HEK293 (cell line): ENCODE measurements at regions not wholly inside any gene's neighbourhood (a gene's known extent, or its start where the extent isn't known, plus 50 kb on each side); places are given as distances from the start of the nearest gene placed in this dataset.

ENCODE experiments used
- CTCF ChIA-PET: fragments of 350-600 bp; formaldehyde crosslinking; extraction: SDS; loops from one replicate; lab custom pipeline; 2021; ENCODE audit warnings: antibody characterized with exemption; lab: Yijun Ruan, JAX
- POLR2A ChIA-PET: fragments of 300-600 bp; formaldehyde crosslinking; extraction: SDS; loops from one replicate; lab custom pipeline; 2020; ENCODE audit warnings: antibody characterized with exemption, inconsistent platforms; lab: Yijun Ruan, JAX
- H3K27ac ChIP-seq: fragments of 200-500 bp; sonication (Bioruptor generic); 2 replicates; pipeline ENCODE4 v1.5.1; 2014; ENCODE audit warnings: low read depth, low read length, control low read depth, inconsistent platforms; ENCODE audit errors: extremely low read depth
- H3K36me3 ChIP-seq, 2 experiments: fragments of 200-500 bp in 1 of 2; sonication (Bioruptor generic) in 1 of 2; 1 replicate in 1 of 2; 2 replicates in 1 of 2; pipeline ENCODE4 v1.5.1; 2014 to 2017; ENCODE audit warnings: inconsistent platforms in 2 of 2, low read length in 2 of 2; ENCODE audit not compliant: control insufficient read depth in 2 of 2, insufficient read depth in 1 of 2
- H3K4me1 ChIP-seq: fragments of 200-500 bp; sonication (Bioruptor generic); 2 replicates; pipeline ENCODE4 v1.5.1; 2014; ENCODE audit warnings: mild to moderate bottlenecking, low read length, inconsistent platforms; ENCODE audit not compliant: control insufficient read depth, insufficient read depth
- H3K4me3 ChIP-seq: 2 replicates; pipeline ENCODE4 v1.5.1; 2011; ENCODE audit warnings: low read depth, mild to moderate bottlenecking, control low read depth, low read length, moderate library complexity
- H3K9me3 ChIP-seq: fragments of 200-500 bp; sonication (Bioruptor generic); 2 replicates; pipeline ENCODE4 v1.5.1; 2014; ENCODE audit warnings: low read depth, low read length, inconsistent platforms; ENCODE audit not compliant: control insufficient read depth, insufficient read depth
- GLI2 ChIP-seq: fragments of 450-650 bp; formaldehyde crosslinking; IDR thresholded peaks from 2 replicates; pipeline ENCODE4; 2017; ENCODE audit warnings: missing biosample characterization, missing genetic modification characterization, low read depth, borderline replicate concordance
- GLI4 ChIP-seq: fragments of 450-650 bp; formaldehyde crosslinking; IDR thresholded peaks from 2 replicates; pipeline ENCODE4 v1.5.1; 2016; ENCODE audit warnings: missing biosample characterization, missing genetic modification characterization
- HOXC10 ChIP-seq: sonication (generic); formaldehyde crosslinking; IDR thresholded peaks from 2 replicates; pipeline ENCODE4 v1.8.1; 2023; ENCODE audit warnings: mild to moderate bottlenecking, missing genetic modification reagents
- HOXD13 ChIP-seq: sonication (generic); formaldehyde crosslinking; IDR thresholded peaks from 2 replicates; pipeline ENCODE4 v1.8.0; 2022; ENCODE audit warnings: missing genetic modification reagents, borderline replicate concordance
- MYNN ChIP-seq: fragments of 450-650 bp; formaldehyde crosslinking; IDR thresholded peaks from 2 replicates; pipeline ENCODE4 v1.5.1; 2016; ENCODE audit warnings: missing biosample characterization, missing genetic modification characterization, borderline replicate concordance
- SP2 ChIP-seq: fragments of 450-650 bp; formaldehyde crosslinking; IDR thresholded peaks from 2 replicates; pipeline ENCODE4 v1.5.1; 2016; ENCODE audit warnings: missing biosample characterization, missing genetic modification characterization
- YY2 ChIP-seq: fragments of 450-650 bp; formaldehyde crosslinking; IDR thresholded peaks from 2 replicates; pipeline ENCODE4 v1.5.1; 2016; ENCODE audit warnings: missing biosample characterization, missing genetic modification characterization
- ZFP37 ChIP-seq: fragments of 450-650 bp; formaldehyde crosslinking; IDR thresholded peaks from 2 replicates; pipeline ENCODE4 v1.5.1; 2016; ENCODE audit warnings: missing biosample characterization, missing genetic modification characterization
- ZFP41 ChIP-seq: fragments of 450-650 bp; formaldehyde crosslinking; IDR thresholded peaks from 2 replicates; pipeline ENCODE4 v1.5.1; 2016; ENCODE audit warnings: missing biosample characterization, missing genetic modification characterization, borderline replicate concordance
- ZNF112 ChIP-seq: fragments of 450-650 bp; formaldehyde crosslinking; IDR thresholded peaks from 2 replicates; pipeline ENCODE4 v1.5.0; 2017; ENCODE audit warnings: missing biosample characterization, missing genetic modification characterization
- ZNF132 ChIP-seq: fragments of 450-650 bp; formaldehyde crosslinking; IDR thresholded peaks from 2 replicates; pipeline ENCODE4 v1.5.1; 2017; ENCODE audit warnings: missing biosample characterization, missing genetic modification characterization, borderline replicate concordance
- ZNF133 ChIP-seq: fragments of 450-650 bp; formaldehyde crosslinking; IDR thresholded peaks from 2 replicates; pipeline ENCODE4 v1.5.1; 2016; ENCODE audit warnings: missing biosample characterization, missing genetic modification characterization
- ZNF157 ChIP-seq: fragments of 450-650 bp; formaldehyde crosslinking; IDR thresholded peaks from 2 replicates; pipeline ENCODE4 v1.5.1; 2016; ENCODE audit warnings: missing biosample characterization, missing genetic modification characterization
- ZNF174 ChIP-seq: fragments of 450-650 bp; formaldehyde crosslinking; IDR thresholded peaks from 2 replicates; pipeline ENCODE4 v1.5.0; 2017; ENCODE audit warnings: missing biosample characterization, mild to moderate bottlenecking, missing genetic modification characterization
- ZNF184 ChIP-seq: fragments of 450-650 bp; IDR thresholded peaks from 2 replicates; pipeline ENCODE4 v1.5.1; 2018; ENCODE audit warnings: missing biosample characterization, mild to moderate bottlenecking, missing genetic modification characterization
- ZNF274 ChIP-seq, 2 experiments: fragments of 200-500 bp in 1 of 2; fragments of 450-650 bp in 1 of 2; sonication (Bioruptor generic) in 1 of 2; formaldehyde crosslinking in 1 of 2; IDR thresholded peaks; 2 replicates each; pipeline versions ENCODE4 v1.5.1 to v1.6.1; 2014 to 2016; ENCODE audit warnings: borderline replicate concordance in 1 of 2, inconsistent platforms in 1 of 2, low read length in 1 of 2, missing biosample characterization in 1 of 2, missing genetic modification characterization in 1 of 2
- ZNF37A ChIP-seq: fragments of 450-650 bp; IDR thresholded peaks from 2 replicates; pipeline ENCODE4 v1.5.1; 2018; ENCODE audit warnings: missing biosample characterization, missing genetic modification characterization
- ZNF394 ChIP-seq: fragments of 450-650 bp; formaldehyde crosslinking; IDR thresholded peaks from 2 replicates; pipeline ENCODE4 v1.5.1; 2016; ENCODE audit warnings: missing biosample characterization, missing genetic modification characterization, mild to moderate bottlenecking, moderate library complexity, borderline replicate concordance
- ZNF433 ChIP-seq: fragments of 450-650 bp; formaldehyde crosslinking; IDR thresholded peaks from 2 replicates; pipeline ENCODE4 v1.5.1; 2016; ENCODE audit warnings: missing biosample characterization, missing genetic modification characterization, low read depth
- ZNF449 ChIP-seq: fragments of 450-650 bp; formaldehyde crosslinking; IDR thresholded peaks from 2 replicates; pipeline ENCODE4 v1.5.1; 2017; ENCODE audit warnings: missing biosample characterization, mild to moderate bottlenecking, missing genetic modification characterization, moderate library complexity
- ZNF530 ChIP-seq: fragments of 450-650 bp; formaldehyde crosslinking; IDR thresholded peaks from 2 replicates; pipeline ENCODE4 v1.5.1; 2016; ENCODE audit warnings: low read depth, missing biosample characterization, missing genetic modification characterization
- ZNF548 ChIP-seq: fragments of 450-650 bp; formaldehyde crosslinking; IDR thresholded peaks from 2 replicates; pipeline ENCODE4 v1.5.1; 2016; ENCODE audit warnings: missing biosample characterization, missing genetic modification characterization
- ZNF549 ChIP-seq: fragments of 450-650 bp; IDR thresholded peaks from 2 replicates; pipeline ENCODE4 v1.5.1; 2018; ENCODE audit warnings: missing biosample characterization, missing genetic modification characterization, mild to moderate bottlenecking, inconsistent platforms, moderate library complexity
- ZNF707 ChIP-seq: fragments of 450-650 bp; formaldehyde crosslinking; IDR thresholded peaks from 2 replicates; pipeline ENCODE4 v1.5.1; 2016; ENCODE audit warnings: missing biosample characterization, missing genetic modification characterization
- ZNF837 ChIP-seq: fragments of 450-650 bp; formaldehyde crosslinking; IDR thresholded peaks from 2 replicates; pipeline ENCODE4 v1.5.1; 2016; ENCODE audit warnings: missing biosample characterization, missing genetic modification characterization
- ZSCAN16 ChIP-seq: fragments of 450-650 bp; formaldehyde crosslinking; IDR thresholded peaks from 2 replicates; pipeline ENCODE4 v1.5.1; 2016; ENCODE audit warnings: missing biosample characterization, missing genetic modification characterization
- ZSCAN18 ChIP-seq: fragments of 450-650 bp; formaldehyde crosslinking; IDR thresholded peaks from 2 replicates; pipeline ENCODE4 v1.5.1; 2016; ENCODE audit warnings: missing biosample characterization, missing genetic modification characterization
- ZSCAN30 ChIP-seq: fragments of 450-650 bp; IDR thresholded peaks from 2 replicates; pipeline ENCODE4 v1.5.1; 2018; ENCODE audit warnings: missing biosample characterization, mild to moderate bottlenecking, missing genetic modification characterization, moderate library complexity

- no peak for TF ChIP-seq ZNF184
- no peak for TF ChIP-seq ZFP41 (tag by site-specific recombination)
- TF ChIP-seq MYNN (tag by site-specific recombination): no peak
- no peak for TF ChIP-seq HOXD13 (CRISPR knock-in tag)
- TF ChIP-seq ZNF37A: no peak
- no peak for TF ChIP-seq ZNF837 (tag by site-specific recombination)
- TF ChIP-seq ZNF548: no peak
- no peak for TF ChIP-seq ZNF530 (tag by site-specific recombination)
Measured at GRCh38 chr6:22476811-22477390, 92.5 kb upstream of the HDGFL1 start (continued).

- Histone ChIP-seq H3K9me3 (no peaks in the 10 kb centered on the region), H3K27ac (no peak overlapping the region), H3K4me3 (no peak overlapping the region), H3K4me1 (no peaks in the 10 kb centered on the region), H3K36me3 (no peaks in the 10 kb centered on the region)
- ChIA-PET CTCF (no interaction called here), POLR2A (no interaction called here)
- TF ChIP-seq ZSCAN30 (tag by site-specific recombination): no peak
- no peak for TF ChIP-seq ZNF133 (tag by site-specific recombination)
- TF ChIP-seq ZNF132: no peak
- TF ChIP-seq ZNF174: no peak
- TF ChIP-seq GLI2 (tag by site-specific recombination): no peak
- TF ChIP-seq ZFP37 (tag by site-specific recombination): no peak
- no peak for TF ChIP-seq ZNF549 (tag by site-specific recombination)
- no peak for TF ChIP-seq SP2 (tag by site-specific recombination)
- no peak for TF ChIP-seq HOXC10 (CRISPR knock-in tag)
- no peak for TF ChIP-seq ZNF112
- TF ChIP-seq YY2 (tag by site-specific recombination): no peak
- no peak for TF ChIP-seq GLI4
- no peak for TF ChIP-seq ZNF707
- TF ChIP-seq ZNF433 (tag by site-specific recombination): no peak
- no peak for TF ChIP-seq MYNN (tag by site-specific recombination)
- no peak for TF ChIP-seq ZNF449 (tag by site-specific recombination)
- TF ChIP-seq ZNF394: no peak
Measured at GRCh38 chr6:22497276-22497675, 72.1 kb upstream of the HDGFL1 start.

GRCh38 chr6:22499815-22500214 is 69.6 kb upstream of the HDGFL1 start:
- POLR2A ChIA-PET: no interaction called here
- Histone ChIP-seq H3K9me3 (no peaks in the 10 kb centered on the region), H3K4me3 (no peak overlapping the region), H3K36me3 (no peaks in the 10 kb centered on the region), H3K27ac (no peak overlapping the region), H3K4me1 (no peaks in the 10 kb centered on the region)
- CTCF ChIA-PET: interaction anchor here (0.9 kb wide), 1 partner anchor 406 kb away, joined by 3 read pairs; no protein-coding TSS in a partner anchor
- no peak for TF ChIP-seq ZSCAN18 (tag by site-specific recombination)
- TF ChIP-seq ZNF274 (IDR thresholded peaks at IDR 0.05; ENCODE audit: low read length): no peak
- no peak for TF ChIP-seq ZNF274 (tag by site-specific recombination; IDR thresholded peaks at IDR 0.05; ENCODE audit: borderline replicate concordance)
- TF ChIP-seq ZSCAN16 (tag by site-specific recombination): no peak
- no peak for TF ChIP-seq ZNF157
